BJ (cell line): ENCODE measurements at regions not wholly inside any gene's neighbourhood (a gene's known extent, or its start where the extent isn't known, plus 50 kb on each side); places are given as distances from the start of the nearest gene placed in this dataset. TPM values are rescaled to one million over a fixed set of nuclear protein-coding genes. Genes with fewer than 3 reads are reported as not detected.

Experiments
- CTCF ChIA-PET: fragments of 350-600 bp; formaldehyde crosslinking; extraction: SDS; loops from one replicate; lab custom pipeline; 2021; ENCODE audit warnings: antibody characterized with exemption, inconsistent platforms; lab: Yijun Ruan, JAX
- POLR2A ChIA-PET: fragments of 300-600 bp; sonication (Branson Sonifier 250); formaldehyde crosslinking; extraction: SDS; loops from one replicate; lab custom pipeline; 2021; ENCODE audit warnings: antibody characterized with exemption; lab: Charles Lee
- DNase-seq: peaks from one replicate; pipeline ENCODE4 v3.0.0-alpha.2; 2011; ENCODE audit warnings: low read depth
- H3K27me3 ChIP-seq: 2 replicates; pipeline ENCODE4 v1.6.0; 2011; ENCODE audit warnings: low read length; ENCODE audit not compliant: control insufficient read depth, insufficient read depth
- H3K36me3 ChIP-seq: 2 replicates; pipeline ENCODE4 v1.5.1; 2011; ENCODE audit warnings: low read length; ENCODE audit not compliant: control insufficient read depth, insufficient read depth
- H3K4me3 ChIP-seq: 2 replicates; pipeline ENCODE4 v1.5.1; 2011; ENCODE audit warnings: low read depth, mild to moderate bottlenecking, control low read depth, low read length
- small RNA-seq: library from RNA; depleted of rRNA; stranded (forward); fragments of <200 nt; gene quantifications from one replicate; pipeline ENCODE3, GENCODE V24; 2012; ENCODE audit warnings: low replicate concordance, low read depth; ENCODE audit not compliant: insufficient read length
- TF ChIP-seq, protein P1 (sequence below): IDR thresholded peaks from 2 replicates; pipeline ENCODE4 v1.5.1; 2011; ENCODE audit warnings: low read depth, mild to moderate bottlenecking, control low read depth, inconsistent platforms, low read length, moderate library complexity; ENCODE audit not compliant: insufficient read depth

DNA sequence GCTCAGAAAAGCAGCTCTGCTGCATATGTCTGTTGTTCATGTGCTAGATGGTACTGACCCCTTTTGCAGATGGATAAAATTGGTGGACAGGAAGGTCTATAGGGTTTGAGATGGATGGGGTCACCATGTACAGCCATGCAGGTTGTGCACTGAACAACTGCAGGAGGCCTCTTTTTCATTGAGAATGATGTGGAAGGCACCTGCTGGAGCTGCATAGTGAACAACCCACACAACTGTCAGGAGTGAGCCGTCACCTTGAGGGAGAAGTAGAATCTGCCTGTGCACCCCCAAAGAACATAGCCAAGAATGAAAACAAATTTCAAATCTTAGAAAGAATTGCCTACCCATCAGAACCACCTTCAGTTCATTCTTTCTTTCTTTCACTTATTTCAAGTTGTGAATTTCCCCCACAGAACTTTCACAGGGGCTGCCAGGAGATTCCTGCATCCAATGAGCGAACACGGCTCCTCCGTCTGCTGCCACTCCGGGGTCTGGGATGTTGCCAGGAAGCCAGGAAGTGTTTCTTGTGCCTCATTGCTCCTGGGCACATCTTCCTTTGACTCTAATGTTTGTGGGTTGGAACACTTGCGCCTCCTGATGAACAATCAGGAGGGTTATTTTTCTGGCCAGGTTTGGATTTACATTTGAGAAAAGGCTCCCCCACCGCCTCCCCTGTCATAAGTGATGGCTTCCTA is 53.7 kb upstream of the DOCK1 start:
- POLR2A ChIA-PET = no interaction called here
- CTCF ChIA-PET = no interaction called here

DNA sequence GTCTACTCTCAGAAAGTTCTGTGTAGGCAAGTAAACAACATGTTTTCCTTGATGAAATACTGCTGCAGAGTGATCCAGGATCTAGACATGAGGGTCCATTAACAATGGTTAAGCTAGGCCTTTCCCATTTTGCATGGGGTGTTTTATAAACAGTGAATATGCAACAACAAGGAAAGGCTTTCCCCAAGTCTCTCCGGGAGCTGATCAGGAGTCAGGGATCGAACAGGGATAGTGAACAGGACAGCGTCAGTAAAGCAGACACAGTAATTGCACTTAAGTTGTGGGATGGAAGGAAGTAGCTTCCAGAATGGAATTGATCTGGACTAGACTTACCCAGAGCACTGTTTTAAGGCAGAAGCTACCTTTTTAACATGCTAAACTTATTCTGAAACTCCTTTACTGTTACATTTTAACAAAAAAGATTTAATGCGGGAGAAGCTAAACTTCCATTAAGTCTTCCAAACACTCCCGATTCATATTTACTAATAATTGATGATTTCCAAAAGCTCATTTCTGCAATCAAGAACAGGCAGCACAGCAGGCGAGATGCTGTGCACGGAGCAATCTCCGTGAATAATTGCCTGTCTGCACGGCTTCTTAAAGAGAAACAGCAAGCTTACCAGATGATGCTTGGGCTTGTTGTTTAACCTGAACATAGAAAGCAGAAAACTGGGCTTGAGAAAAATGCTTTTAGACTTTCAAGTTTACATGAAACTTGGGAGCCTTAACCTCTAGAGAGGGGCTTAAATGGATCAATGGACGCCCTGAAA is 50.3 kb upstream of the DOCK1 start:
- Histone ChIP-seq H3K36me3 (no peaks in the 10 kb centered on the region), H3K4me3 (no peak overlapping the region), H3K27me3 (no peaks in the 10 kb centered on the region)
- ChIA-PET POLR2A (no interaction called here), CTCF (interaction anchor here (0.8 to 1.5 kb wide), 4 partner anchors 8 to 18 kb away, joined by 3 to 4 read pairs (median 4); no protein-coding TSS in a partner anchor)
- TF ChIP-seq, protein P1, sequence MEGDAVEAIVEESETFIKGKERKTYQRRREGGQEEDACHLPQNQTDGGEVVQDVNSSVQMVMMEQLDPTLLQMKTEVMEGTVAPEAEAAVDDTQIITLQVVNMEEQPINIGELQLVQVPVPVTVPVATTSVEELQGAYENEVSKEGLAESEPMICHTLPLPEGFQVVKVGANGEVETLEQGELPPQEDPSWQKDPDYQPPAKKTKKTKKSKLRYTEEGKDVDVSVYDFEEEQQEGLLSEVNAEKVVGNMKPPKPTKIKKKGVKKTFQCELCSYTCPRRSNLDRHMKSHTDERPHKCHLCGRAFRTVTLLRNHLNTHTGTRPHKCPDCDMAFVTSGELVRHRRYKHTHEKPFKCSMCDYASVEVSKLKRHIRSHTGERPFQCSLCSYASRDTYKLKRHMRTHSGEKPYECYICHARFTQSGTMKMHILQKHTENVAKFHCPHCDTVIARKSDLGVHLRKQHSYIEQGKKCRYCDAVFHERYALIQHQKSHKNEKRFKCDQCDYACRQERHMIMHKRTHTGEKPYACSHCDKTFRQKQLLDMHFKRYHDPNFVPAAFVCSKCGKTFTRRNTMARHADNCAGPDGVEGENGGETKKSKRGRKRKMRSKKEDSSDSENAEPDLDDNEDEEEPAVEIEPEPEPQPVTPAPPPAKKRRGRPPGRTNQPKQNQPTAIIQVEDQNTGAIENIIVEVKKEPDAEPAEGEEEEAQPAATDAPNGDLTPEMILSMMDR = no peak
- DNase-seq = no peak

More for the DNA sequence above, 53.7 kb upstream of the DOCK1 start:
- no peak for DNase-seq
- Histone ChIP-seq H3K4me3 (no peak overlapping the region), H3K36me3 (no peaks in the 10 kb centered on the region), H3K27me3 (no peaks in the 10 kb centered on the region)
- TF ChIP-seq, protein P1 = no peak

Small RNA genes in the stretch of these regions (small RNA-seq; reads per million reads assigned to genes)
- gene RF00271 = not detected
